ENCODE measurements at regions not wholly inside any gene's neighbourhood (a gene's known extent, or its start where the extent isn't known, plus 50 kb on each side); places are given as distances from the start of the nearest gene placed in this dataset.

DNA sequence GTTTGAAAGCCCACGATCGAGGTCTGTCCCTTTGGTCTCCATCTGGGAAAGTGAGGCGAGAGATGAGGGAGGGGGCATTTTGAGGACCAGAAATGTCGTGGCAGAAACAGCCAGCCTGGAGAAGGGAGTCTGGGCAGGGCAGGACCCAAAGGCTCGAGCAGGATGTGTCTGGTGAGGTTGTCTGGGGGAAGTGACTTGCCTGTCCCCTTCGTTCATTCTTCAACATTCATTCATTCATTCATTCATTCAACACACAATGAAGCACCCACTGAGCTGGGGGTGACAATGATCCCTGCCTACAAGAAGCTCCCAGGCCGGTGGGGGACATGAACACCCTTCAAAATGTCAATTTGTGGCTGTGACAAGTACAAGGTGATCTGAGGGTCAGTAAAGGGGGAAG, 80.5 kb downstream of the CEBPB start:
- no peak overlapping the region for H3K4me3 Mint-ChIP-seq (ENCODE audit: low read depth, unreplicated experiment)
- no peaks in the 10 kb centered on the region for H3K27me3 Mint-ChIP-seq (ENCODE audit: unreplicated experiment)
- DNase-seq = no peak
- TF ChIP-seq, protein P1, sequence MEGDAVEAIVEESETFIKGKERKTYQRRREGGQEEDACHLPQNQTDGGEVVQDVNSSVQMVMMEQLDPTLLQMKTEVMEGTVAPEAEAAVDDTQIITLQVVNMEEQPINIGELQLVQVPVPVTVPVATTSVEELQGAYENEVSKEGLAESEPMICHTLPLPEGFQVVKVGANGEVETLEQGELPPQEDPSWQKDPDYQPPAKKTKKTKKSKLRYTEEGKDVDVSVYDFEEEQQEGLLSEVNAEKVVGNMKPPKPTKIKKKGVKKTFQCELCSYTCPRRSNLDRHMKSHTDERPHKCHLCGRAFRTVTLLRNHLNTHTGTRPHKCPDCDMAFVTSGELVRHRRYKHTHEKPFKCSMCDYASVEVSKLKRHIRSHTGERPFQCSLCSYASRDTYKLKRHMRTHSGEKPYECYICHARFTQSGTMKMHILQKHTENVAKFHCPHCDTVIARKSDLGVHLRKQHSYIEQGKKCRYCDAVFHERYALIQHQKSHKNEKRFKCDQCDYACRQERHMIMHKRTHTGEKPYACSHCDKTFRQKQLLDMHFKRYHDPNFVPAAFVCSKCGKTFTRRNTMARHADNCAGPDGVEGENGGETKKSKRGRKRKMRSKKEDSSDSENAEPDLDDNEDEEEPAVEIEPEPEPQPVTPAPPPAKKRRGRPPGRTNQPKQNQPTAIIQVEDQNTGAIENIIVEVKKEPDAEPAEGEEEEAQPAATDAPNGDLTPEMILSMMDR (IDR thresholded peaks at IDR 0.05; ENCODE audit: unreplicated experiment) = no peak
- BruUV-seq (replicated peaks) = no TSS peak
- CTCF ChIA-PET = interaction anchor here (0.6 to 0.7 kb wide), 2 partner anchors 93 to 105 kb away, joined by 3 read pairs; no protein-coding TSS in a partner anchor
- H3K9me3 Mint-ChIP-seq (ENCODE audit: low read depth, unreplicated experiment) = no peaks in the 10 kb centered on the region
- intact Hi-C loops (cut with micrococcal nuclease; ENCODE audit: unreplicated experiment) = no loop called here
- peaks cover 11% of the 10 kb centered on the region for H3K36me3 Mint-ChIP-seq (ENCODE audit: insufficient read depth, unreplicated experiment)
- peaks cover 54% of the 10 kb centered on the region for H3K4me1 Mint-ChIP-seq (ENCODE audit: low read depth, unreplicated experiment)
- no peak overlapping the region for H3K27ac Mint-ChIP-seq (ENCODE audit: unreplicated experiment)

DNA sequence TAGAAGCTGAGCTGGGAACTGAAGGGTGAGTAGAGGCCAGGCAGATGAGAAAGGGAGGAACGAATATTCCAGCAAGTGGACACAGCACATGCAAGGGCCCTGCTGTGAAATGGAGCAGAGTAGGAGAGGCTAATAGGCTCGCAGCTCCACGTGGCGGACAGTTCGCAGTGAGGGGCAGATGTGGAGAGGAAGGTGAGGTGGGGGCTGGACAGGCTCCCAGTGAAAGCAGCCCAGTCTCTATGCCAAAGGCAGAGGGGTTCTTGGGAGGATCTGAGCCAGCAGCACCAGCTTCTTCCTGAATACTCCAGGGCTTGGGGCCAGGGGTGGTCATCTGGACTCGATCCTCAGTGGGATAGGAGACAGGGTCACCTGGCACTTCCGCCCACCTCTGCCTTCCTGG, 81.0 kb downstream of the CEBPB start:
- Mint-ChIP-seq H3K27ac (ENCODE audit: unreplicated experiment) (no peak overlapping the region), H3K27me3 (ENCODE audit: unreplicated experiment) (no peaks in the 10 kb centered on the region), H3K9me3 (ENCODE audit: low read depth, unreplicated experiment) (no peaks in the 10 kb centered on the region), H3K4me3 (ENCODE audit: low read depth, unreplicated experiment) (no peak overlapping the region), H3K36me3 (ENCODE audit: insufficient read depth, unreplicated experiment) (peaks cover 11% of the 10 kb centered on the region), H3K4me1 (ENCODE audit: low read depth, unreplicated experiment) (peaks cover 50% of the 10 kb centered on the region)
- no peak for DNase-seq
- no TSS peak for BruUV-seq (replicated peaks)
- TF ChIP-seq, protein P1 (IDR thresholded peaks at IDR 0.05; ENCODE audit: unreplicated experiment) = no peak
- CTCF ChIA-PET = interaction anchor here (0.6 to 0.7 kb wide), 2 partner anchors 93 to 104 kb away, joined by 3 read pairs; no protein-coding TSS in a partner anchor
- intact Hi-C loops (cut with micrococcal nuclease; ENCODE audit: unreplicated experiment) = no loop called here

DNA sequence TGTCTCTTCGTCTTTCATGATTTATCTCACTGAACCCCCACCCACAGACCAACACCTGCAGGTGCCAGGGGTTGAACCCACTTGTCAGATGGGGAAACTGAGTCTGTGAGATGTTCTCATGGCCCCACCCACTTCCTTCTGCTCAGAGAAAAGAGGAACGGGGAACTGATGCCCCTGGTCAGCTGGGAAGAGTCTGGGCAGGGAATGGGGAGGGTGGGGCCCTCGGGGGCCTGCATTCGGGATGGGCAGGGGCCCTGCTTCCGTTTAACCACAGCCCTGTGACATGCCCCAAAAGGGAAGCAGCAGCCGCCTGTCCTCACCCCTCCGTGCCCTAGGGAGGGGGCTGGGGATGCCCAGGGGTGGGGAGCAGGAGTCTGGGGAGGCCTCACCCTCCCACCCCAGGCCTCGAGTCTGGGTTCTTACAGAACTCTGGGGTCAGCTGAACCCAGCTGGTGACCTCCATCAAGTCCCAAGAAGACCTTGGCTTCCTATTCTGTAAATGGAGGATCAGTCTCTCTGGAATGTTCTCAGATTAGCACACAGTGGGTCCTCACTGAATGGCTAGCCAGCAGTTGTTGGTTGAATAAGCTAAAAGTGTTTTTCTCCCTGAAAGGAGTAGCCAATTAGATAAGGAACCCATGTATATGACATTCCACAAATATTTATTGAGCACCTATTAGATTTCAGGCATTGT, 81.5 kb downstream of the CEBPB start:
- no peaks in the 10 kb centered on the region for H3K27me3 Mint-ChIP-seq (ENCODE audit: unreplicated experiment)
- BruUV-seq (replicated peaks) = no TSS peak
- CTCF ChIA-PET = interaction anchor here (0.7 kb wide), 1 partner anchor 104 kb away, joined by 3 read pairs; no protein-coding TSS in a partner anchor
- no peaks in the 10 kb centered on the region for H3K9me3 Mint-ChIP-seq (ENCODE audit: low read depth, unreplicated experiment)
- H3K4me1 Mint-ChIP-seq (ENCODE audit: low read depth, unreplicated experiment) = peaks cover 50% of the 10 kb centered on the region
- H3K4me3 Mint-ChIP-seq (ENCODE audit: low read depth, unreplicated experiment) = no peak overlapping the region
- intact Hi-C loops (cut with micrococcal nuclease; ENCODE audit: unreplicated experiment) = no loop called here
- no peak overlapping the region for H3K27ac Mint-ChIP-seq (ENCODE audit: unreplicated experiment)
- TF ChIP-seq, protein P1 (IDR thresholded peaks at IDR 0.05; ENCODE audit: unreplicated experiment) = no peak
- peaks cover 8% of the 10 kb centered on the region for H3K36me3 Mint-ChIP-seq (ENCODE audit: insufficient read depth, unreplicated experiment)
- DNase-seq = no peak

DNA sequence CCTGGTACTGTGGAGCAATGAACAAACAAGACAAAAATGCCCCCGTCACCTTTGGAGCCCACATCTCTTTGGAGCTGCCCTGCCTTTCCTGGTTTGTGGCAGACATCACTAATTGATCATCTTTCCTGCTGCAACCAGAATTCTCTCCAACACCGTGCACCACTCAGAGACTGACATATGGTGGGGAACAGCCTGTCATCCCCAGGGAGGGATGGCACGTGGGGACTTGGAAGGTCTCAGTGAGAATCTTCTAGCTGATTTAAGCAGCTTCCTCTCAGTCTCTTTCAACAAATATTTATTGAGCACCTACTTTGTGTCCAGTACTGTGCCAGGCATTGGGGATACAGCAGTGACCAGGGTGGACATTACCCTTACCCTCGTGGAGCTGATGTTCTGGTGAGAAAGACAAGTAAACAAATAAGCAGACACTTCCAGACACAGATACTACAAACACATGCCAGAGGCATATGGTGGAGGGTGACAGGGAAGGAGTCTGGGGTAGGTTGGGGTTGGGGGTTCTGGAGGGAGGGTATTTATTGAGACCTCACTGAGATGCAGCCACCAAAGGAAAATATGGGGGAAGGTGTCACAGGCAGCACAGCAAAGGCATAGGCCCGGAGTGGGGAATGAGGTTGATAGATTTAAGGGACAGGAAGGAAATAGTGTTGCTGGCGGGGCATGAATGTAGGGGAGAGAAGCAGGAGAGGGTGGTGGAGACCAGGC, 82.3 kb downstream of the CEBPB start:
- DNase-seq = no peak
- Mint-ChIP-seq H3K4me1 (ENCODE audit: low read depth, unreplicated experiment) (peaks cover 48% of the 10 kb centered on the region), H3K36me3 (ENCODE audit: insufficient read depth, unreplicated experiment) (peaks cover 5% of the 10 kb centered on the region), H3K27me3 (ENCODE audit: unreplicated experiment) (no peaks in the 10 kb centered on the region), H3K9me3 (ENCODE audit: low read depth, unreplicated experiment) (no peaks in the 10 kb centered on the region), H3K27ac (ENCODE audit: unreplicated experiment) (no peak overlapping the region), H3K4me3 (ENCODE audit: low read depth, unreplicated experiment) (no peak overlapping the region)
- intact Hi-C loops (cut with micrococcal nuclease; ENCODE audit: unreplicated experiment) = no loop called here
- TF ChIP-seq, protein P1 (IDR thresholded peaks at IDR 0.05; ENCODE audit: unreplicated experiment) = no peak
- BruUV-seq (replicated peaks) = no TSS peak
- CTCF ChIA-PET = no interaction called here
